NB4 (cell line): ENCODE measurements at regions not wholly inside any gene's neighbourhood (a gene's known extent, or its start where the extent isn't known, plus 50 kb on each side); places are given as distances from the start of the nearest gene placed in this dataset.

Experiments
- TF ChIP-seq, protein P1 (sequence below): IDR thresholded peaks from one replicate; pipeline ENCODE4 v1.5.1; 2012; ENCODE audit warnings: low read depth, low read length
- TF ChIP-seq, protein P2 (sequence below): IDR thresholded peaks from 2 replicates; pipeline ENCODE4 v1.6.1; 2011; ENCODE audit warnings: low read depth, low read length

DNA sequence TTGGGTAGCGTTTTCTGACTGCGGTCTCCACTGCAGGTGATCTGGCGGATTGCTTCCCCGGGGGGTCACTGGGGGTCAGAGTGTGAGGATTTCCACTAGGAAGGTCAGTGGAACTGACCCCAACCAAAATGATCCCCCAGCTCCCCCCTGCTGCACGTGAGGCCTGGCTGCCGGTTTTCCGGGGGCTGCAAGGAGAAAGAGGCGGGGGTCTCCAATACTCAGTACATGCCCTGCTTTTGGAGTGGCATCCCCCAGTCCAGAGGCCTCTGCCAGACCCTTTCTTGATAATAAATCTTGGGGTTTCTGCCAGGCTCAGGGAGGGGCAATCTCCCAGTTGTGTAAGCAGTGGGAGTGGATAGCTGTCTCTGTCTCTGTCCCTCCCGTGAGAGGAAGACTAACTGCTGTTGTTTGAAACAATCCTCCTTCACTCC, 71.5 kb upstream of the RTL6 start:
- TF ChIP-seq, protein P1, sequence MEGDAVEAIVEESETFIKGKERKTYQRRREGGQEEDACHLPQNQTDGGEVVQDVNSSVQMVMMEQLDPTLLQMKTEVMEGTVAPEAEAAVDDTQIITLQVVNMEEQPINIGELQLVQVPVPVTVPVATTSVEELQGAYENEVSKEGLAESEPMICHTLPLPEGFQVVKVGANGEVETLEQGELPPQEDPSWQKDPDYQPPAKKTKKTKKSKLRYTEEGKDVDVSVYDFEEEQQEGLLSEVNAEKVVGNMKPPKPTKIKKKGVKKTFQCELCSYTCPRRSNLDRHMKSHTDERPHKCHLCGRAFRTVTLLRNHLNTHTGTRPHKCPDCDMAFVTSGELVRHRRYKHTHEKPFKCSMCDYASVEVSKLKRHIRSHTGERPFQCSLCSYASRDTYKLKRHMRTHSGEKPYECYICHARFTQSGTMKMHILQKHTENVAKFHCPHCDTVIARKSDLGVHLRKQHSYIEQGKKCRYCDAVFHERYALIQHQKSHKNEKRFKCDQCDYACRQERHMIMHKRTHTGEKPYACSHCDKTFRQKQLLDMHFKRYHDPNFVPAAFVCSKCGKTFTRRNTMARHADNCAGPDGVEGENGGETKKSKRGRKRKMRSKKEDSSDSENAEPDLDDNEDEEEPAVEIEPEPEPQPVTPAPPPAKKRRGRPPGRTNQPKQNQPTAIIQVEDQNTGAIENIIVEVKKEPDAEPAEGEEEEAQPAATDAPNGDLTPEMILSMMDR, result no peak
- TF ChIP-seq, protein P2, sequence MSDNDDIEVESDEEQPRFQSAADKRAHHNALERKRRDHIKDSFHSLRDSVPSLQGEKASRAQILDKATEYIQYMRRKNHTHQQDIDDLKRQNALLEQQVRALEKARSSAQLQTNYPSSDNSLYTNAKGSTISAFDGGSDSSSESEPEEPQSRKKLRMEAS, result no peak
